GM19023 (cell line): ENCODE measurements at regions not wholly inside any gene's neighbourhood (a gene's known extent, or its start where the extent isn't known, plus 50 kb on each side); places are given as distances from the start of the nearest gene placed in this dataset.
"Not testable (repeated sequence)": the region's sequence is repeated elsewhere in the genome, so short reads cannot be mapped to it uniquely, and the experiment has no call there.

Experiments
- ATAC-seq: cut with Tn5 transposase; IDR thresholded peaks from one replicate; pipeline ENCODE4 v1.9.1; 2021; ENCODE audit warnings: mild to moderate bottlenecking, moderate library complexity; ENCODE audit not compliant: unreplicated experiment

DNA sequence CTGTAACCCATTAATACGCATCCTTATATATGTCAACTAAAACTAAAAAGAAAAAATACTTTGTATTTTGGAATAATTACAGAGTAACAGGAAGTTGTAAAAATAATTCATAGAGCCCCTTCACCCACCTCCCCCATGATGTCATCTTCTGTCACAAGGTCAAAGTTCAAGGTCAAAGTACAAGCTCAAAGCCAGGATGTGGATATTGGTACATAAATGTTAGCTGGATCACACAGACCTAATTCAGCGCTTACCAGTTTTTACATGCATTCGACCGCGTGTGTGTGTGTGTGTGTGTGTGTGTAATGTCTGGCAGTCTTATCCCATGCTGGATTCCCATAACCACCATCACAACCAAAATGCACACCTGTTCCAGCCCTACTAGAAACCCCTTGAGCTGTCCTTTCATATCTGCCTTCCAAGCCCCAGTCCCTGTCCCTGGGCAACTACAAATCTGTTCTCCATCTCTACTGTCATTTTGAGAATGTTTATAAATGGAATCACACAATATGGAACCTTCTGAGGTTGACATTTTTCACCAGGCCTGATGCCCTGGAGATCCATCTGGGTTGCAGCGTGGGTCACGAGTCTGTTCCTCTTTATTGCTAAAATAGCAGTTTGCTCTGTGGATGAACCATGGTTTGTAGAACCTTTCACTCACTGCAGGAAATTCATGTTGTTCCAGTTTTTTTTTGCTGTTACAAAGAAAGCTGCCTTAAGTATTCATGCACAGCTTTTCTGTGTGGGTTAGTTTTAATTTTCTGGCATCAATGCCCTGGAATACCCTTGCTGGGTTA lies 153.6 kb upstream of the PITRM1 start:
- no peak for ATAC-seq

DNA sequence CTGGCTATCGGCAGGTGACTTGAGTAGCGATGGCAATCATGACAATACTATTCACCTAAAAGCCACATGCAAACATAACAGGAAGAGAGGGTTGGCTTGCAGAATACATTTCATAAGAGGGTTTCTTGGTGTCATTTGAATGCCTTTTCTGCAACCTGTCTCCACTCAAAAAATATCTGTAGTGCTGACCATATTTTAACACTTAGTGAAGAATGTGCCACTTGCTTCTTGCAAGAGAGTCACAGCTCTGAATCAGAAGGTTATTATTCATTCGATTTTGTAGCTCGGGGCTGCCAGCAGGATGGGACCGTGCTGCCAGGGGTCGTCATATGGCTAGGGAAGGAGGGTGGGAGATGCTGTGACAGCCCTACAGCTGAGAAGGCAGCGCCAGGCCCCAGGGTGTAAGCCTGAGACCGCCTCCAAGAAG lies 152.0 kb upstream of the PITRM1 start:
- ATAC-seq, result no peak

DNA sequence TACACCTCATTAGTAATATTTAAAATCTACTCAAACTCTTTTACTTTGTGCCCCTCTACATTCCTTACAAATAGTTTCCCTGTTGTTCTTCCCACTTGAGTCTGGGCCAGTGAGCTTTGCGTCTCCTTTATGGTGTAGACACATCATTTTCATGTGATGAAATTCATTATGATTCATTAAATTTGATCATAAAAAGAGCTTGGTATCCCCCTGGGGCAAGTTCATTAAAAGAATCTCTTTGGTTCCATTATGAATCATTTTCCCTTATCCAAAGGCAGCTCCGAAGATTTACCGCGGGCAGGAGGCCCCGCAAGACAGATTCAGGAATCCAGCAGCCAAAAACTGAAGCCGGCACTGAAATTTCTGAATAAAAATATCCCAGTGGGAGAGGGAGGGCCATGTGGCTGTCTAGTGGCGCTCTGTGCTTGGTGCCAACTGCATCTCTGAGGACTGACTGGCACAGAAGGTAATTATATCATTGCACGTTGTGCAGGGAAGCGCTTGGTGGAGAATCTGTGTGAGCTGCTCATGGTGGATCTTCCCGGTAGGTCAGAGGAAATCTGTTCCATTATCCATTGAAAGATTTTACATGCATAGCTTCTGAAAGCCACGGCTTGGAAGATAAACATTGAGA lies 151.4 kb upstream of the PITRM1 start:
- no peak for ATAC-seq

DNA sequence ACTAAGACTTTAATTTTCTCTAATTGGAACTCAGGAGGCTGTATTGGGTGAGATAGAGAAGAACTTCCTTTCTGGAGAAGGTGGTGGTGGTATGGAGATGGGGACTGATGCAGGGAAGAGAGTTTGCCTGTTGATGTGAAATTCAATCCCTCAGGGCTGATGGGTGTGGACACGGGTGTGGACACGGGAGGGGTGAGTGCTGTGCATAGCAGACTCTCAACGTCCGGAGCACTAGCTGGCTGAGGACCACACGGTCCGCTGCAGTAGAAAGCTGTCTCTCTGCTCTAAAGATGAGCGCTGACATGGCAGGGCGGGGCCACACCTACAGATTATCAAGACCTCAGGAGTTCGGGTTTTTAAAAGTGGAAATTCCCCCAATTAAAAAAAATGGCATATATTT lies 148.5 kb upstream of the PITRM1 start:
- ATAC-seq, result no peak

DNA sequence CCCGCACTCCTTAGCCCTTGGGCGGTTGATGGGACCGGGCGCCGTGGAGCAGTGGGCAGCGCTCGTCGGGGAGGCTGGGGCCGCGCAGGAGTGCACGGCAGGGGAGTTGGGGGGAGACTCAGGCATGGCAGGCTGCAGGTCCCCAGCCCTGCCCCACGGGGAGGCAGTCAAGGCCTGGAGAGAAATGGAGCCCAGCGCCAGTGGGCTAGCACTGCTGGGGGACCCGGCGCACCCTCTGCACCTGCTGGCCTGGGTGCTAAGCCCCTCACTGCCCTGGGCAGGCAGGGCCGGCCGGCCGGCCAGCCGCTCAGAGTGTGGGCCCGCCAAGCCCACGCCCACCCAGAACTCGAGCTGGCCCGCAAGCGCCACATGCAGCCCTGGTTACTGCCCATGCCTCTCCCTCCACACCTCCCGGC lies 147.2 kb upstream of the PITRM1 start:
- ATAC-seq, result no peak

DNA sequence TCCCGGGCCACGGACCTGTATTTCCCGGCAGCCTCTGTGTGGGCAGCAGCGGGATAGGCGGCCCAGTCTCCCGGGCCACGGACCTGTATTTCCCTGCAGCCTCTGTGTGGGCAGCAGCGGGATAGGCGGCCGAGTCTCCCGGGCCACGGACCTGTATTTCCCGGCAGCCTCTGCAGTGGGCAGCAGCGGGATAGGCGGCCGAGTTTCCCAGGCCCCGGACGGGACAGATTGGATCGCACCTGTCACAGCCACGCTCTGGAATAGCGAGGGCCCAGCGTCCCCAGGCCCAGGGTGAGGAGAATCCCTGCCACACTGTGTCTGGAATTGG lies 145.9 kb upstream of the PITRM1 start:
- not testable (repeated sequence) for ATAC-seq

DNA sequence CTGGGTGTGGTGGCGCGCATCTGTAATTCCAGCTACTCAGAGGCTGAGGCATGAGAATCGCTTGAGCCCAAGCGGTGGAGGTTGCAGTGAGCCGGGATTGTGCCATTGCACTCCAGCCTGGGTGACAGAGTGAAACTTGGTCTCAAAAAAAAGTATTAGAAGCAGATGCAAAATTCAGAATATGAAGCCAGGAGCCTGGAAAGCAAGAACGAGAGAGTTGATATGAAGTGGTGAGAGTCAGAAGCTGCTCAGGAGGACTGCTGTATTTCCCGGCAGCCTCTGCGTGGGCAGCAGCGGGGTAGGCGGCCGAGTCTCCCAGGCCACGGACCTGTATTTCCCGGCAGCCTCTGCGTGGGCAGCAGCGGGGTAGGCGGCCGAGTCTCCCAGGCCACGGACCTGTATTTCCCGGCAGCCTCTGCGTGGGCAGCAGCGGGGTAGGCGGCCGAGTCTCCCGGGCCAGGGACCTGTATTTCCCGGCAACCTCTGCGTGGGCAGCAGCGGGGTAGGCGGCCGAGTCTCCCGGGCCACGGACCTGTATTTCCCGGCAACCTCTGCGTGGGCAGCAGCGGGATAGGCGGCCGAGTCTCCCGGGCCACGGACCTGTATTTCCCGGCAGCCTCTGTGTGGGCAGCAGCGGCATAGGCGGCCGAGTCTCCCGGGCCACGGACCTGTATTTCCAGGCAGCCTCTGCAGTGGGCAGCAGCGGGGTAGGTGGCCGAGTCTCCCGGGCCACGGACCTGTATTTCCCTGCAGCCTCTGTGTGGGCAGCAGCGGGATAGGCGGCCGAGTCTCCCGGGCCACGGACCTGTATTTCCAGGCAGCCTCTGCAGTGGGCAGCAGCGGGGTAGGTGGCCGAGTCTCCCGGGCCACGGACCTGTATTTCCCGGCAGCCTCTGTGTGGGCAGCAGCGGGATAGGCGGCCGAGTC lies 145.2 kb upstream of the PITRM1 start:
- not testable (repeated sequence) for ATAC-seq

DNA sequence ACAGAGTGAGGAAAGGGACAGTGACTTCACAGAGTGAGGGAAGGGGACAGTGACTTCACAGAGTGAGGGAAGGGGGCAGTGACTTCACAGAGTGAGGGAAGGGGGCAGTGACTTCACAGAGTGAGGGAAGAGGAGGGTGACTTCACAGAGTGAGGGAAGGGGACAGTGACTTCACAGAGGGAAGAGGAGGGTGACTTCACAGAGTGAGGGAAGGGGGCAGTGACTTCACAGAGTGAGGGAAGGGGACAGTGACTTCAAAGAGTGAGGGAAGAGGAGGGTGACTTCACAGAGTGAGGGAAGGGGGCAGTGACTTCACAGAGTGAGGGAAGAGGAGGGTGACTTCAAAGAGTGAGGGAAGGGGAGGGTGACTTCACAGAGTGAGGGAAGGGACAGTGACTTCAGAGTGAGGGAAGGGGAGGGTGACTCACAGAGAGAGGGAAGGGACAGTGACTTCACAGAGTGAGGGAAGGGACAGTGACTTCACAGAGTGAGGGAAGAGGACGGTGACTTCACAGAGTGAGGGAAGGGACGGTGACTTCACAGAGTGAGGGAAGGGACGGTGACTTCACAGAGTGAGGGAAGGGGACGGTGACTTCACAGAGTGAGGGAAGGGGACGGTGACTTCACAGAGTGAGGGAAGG lies 142.0 kb upstream of the PITRM1 start:
- not testable (repeated sequence) for ATAC-seq

DNA sequence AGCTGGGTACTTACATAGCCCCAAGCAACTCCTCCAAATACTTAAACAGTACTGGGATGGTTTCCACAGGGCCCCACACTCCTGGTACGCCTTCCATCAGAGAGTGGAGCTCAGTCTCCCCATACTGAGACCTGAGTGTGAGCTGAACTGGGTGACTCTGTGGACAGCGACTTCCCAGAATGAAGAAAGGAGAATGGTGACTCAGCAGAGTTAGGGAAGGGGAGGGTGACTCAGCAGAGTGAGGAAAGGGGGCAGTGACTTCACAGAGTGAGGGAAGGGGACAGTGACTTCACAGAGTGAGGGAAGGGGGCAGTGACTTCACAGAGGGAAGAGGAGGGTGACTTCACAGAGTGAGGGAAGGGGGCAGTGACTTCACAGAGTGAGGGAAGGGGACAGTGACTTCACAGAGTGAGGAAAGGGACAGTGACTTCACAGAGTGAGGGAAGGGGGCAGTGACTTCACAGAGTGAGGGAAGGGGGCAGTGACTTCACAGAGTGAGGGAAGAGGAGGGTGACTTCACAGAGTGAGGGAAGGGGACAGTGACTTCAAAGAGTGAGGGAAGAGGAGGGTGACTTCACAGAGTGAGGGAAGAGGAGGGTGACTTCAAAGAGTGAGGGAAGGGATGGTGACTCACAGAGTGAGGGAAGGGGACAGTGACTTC lies 141.3 kb upstream of the PITRM1 start:
- not testable (repeated sequence) for ATAC-seq

DNA sequence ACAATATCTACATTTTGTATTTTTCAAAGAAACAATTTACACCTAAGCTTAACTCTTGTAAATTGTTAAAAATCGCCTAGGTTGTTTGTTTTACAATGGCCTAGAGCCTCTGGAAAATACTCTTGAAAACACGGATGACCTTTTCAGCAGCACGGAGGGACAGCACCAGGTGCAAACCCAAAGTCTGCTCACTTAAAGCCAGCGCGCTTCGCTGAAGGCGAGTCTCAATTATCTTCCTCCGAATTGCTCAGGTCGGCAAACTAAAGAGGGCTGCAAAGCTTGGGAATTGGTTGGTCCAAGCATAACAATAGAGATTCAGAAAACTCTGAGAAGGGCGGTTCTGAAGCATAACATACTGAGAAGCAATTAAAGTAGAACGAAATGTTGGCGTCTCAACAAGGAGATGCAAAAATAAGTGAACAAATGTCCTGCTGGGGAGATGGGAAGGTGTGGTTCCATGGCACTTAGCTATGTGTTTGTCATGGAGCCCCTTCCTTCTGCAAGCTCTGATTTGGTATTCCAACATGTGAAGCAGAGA lies 139.9 kb upstream of the PITRM1 start:
- ATAC-seq, result no peak

DNA sequence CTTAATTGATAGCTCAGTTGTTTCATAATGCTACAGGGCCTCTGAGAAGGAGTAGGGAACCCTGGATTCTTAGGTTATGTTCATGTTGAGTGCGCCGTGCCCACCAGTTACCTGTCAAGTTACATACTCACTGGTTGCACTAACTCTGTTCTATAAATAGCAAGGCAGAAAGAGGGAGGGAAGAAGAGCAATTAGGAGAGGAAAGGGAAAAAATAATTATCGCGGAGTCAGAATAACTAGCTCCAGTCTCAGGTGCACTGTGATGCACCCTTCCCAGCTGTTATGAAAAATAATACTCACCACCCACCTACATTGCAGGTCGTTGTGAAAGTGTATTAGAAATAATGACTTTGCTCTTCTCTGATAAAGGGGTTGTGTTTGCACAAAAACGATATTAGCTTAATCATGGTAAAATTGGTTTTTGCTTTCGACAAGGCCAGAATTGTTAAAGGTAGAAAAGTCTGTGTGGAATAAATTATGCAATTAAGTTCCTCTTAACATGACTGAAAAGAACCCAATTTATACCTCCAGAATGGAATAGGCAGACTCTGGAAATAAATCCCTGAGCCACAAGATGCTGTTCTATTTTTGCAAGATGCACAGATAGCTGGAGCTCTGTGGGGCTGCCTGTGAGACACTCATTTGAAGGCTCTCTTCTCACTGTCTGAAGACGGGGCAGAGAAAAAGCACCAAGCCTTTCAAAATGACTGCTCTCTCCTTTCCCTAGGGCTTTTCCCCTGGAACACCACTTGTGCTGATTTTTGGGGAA lies 137.6 kb upstream of the PITRM1 start:
- ATAC-seq, result no peak

DNA sequence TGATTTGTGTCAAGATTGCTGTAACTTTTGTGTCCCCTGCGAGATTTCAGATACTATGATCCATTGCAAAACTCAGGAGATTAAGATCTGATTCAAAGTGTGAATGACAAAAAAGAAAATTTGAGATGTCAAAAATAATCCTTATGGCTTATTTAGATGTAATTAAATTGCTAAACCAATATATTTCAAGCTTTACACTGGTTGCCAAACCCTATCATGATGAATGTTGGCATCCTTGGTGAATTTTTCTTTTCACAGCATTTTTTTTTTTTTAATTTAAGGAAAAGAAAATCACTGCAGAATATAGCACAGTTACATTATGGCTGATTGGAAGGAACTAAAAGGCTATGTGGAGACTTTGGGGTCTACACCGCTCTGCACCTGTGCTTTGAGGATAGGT lies 133.5 kb upstream of the PITRM1 start:
- no peak for ATAC-seq

DNA sequence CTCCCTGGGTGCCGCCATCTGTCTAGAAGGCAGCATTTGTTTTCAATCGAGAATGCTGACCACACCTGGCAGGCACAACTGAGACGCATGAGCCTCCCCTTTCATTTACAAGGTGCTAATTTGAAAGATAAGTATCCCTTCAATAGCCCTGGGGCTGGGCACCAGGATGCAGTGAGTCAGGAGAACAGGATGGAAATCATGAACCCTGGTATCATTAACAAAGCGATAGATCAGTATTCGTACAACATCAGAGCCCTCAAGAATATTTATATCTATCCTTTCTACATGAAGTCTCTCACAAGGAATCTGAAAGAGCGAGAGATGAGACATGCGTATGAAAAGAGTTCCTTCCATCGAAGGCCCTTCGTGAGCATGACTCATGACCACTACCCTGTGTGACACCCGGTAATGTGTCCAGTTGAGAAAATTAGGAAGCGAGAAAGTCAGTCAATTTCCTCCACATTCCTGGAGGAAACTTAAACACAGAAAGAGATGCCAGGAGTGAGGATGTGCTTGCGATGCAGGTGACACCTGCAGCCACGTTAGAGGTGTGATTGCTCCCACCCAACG lies 123.1 kb upstream of the PITRM1 start:
- no peak for ATAC-seq

DNA sequence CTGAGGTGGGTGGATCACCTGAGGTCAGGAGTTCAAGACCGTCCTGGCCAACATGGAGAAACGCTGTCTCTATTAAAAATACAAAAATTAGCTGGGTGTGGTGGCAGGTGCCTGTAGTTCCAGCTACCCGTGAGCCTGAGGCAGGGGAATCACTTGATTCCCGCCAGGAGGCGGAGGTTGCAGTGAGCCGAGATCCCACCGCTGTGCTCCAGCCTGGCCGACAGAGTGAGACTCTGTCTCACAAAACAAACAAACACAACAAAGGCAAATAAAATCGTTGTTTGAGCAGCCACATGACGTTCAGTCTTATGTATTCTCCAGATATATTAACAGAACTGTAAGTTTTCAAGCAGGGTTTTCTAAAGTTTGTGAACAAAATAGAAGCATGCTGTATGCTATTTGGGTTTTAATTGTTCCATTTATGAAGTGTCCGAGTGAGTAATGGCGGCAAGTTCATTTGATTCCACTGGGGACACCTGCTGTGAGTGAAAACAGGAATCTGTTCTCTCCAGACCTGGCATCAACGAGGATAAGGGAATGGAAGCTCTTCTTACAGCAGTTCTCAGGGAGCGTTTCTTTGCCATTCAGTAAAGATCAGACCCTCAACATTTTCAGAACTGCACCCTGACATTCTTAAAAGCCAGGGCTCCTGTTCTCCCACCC lies 122.5 kb upstream of the PITRM1 start:
- no peak for ATAC-seq

DNA sequence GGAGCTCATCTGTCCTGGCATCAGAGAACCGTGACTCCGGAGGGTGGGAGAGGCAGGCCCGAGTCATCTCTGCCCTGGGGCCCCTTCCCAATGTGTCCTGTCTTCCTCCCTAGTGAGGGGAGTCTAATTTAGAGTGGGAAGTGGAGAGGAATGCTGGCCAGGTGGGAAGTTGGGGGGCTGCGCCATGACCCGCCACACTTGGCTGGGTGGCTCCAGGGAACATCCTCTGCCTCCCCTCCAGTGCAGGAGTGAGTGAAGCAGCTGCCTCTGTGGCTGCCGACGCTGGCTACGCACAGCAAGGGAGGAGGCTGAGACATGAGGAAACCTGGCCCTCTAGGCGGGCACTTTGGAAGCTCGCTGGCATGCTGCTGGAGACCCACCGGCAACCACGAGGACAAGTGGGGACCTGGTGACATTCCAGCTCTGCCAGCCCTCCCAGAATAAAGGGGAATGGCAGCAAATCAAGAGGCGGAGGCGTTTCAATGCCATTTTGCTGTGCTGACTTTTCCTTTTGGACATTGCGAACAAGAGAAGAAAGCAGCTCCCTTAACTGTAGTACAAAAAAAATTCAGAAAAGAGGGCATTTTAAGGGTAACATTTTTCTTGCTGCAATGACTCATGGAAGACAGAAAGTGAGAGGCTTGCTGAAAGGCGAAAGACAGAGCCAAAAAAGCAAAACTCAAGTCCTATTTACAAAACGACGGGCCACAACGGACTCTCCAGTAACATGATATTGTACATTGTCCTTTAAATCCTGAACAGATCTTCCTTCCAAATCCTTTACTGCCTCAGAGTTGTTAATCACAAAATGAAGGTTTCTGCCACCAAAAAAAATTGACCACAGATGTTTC lies 121.2 kb upstream of the PITRM1 start:
- no peak for ATAC-seq

DNA sequence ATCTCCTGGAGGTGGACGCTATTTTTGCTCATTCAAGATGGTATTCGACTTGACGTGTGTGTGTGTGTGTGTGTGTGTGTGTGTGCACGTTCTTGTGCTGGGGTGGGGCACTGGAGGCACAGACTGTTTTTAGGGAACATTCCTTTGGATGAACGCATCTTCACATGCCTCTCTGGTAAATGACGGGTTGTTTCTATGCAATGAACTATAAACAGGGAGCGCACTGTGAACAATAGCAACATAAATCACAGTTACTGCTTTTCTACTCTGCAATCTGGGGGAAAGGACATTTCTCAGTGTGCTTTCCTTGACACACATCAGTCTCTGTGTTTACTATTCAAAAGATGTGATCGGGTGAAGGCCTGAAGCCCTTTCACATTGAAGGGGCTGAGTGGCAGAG lies 120.1 kb upstream of the PITRM1 start:
- ATAC-seq, result no peak

DNA sequence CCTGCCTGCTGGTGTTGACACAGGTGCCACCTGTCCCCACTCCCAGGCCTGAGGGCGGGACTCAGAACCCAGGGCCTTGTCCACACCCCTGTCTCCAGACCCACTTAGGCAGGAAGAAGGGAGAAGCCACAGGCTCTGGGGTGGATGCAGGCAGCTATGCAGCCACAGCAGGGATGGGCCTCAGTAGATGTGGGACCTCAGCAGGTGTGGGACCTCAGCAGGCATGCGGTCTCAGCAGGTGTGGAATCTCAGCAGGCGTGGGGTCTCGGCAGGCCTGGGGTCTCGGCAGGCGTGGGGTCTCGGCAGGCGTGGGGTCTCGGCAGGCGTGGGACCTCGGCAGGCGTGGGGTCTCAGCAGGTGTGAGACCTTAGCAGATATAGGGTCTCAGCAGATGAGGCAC lies 118.0 kb upstream of the PITRM1 start:
- ATAC-seq, result no peak
